ENCODE measurements at regions not wholly inside any gene's neighbourhood (a gene's known extent, or its start where the extent isn't known, plus 50 kb on each side); places are given as distances from the start of the nearest gene placed in this dataset.

- TF ChIP-seq POLR2A (IDR thresholded peaks at IDR 0.05) = no peak
- no peak for TF ChIP-seq CTCF (IDR thresholded peaks at IDR 0.05)
Observed at GRCh38 chr3:464255-464654, 267.7 kb downstream of the CHL1 start.
